ENCODE measurements at regions not wholly inside any gene's neighbourhood (a gene's known extent, or its start where the extent isn't known, plus 50 kb on each side); places are given as distances from the start of the nearest gene placed in this dataset.

DNA sequence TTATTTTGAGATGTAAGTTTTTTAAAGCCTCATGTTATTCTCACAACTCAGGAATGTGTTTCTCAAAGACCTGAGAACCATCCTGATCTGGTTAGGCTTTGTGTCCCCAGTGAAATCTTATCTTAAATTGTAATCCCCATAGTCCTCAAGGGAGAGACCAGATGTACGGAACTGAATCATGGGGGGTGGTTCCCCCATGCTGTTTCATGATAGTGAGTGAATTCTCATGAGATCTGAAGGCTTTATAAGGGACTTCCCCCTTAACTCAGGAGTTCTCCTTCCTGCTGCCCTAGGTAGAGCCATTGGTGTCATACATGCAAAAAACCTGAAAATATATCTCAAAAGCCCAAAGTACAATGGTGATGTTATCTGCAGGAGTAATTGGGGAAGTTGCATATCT, 836.7 kb downstream of the CBLN2 start:
- no peak for DNase-seq

- DNase-seq, result no peak
Observed at GRCh38 chr18:71689416-71690160, 854.6 kb downstream of the CBLN2 start.

GRCh38 chr18:71682591-71682990, 861.6 kb downstream of the CBLN2 start:
- DNase-seq, result no peak

GRCh38 chr18:71678144-71678543, 866.0 kb downstream of the CBLN2 start:
- DNase-seq, result no peak

GRCh38 chr18:71673954-71674353, 870.2 kb downstream of the CBLN2 start:
- DNase-seq, result no peak

GRCh38 chr18:71673498-71673897, 870.6 kb downstream of the CBLN2 start:
- no peak for DNase-seq

- DNase-seq, result no peak
Observed at GRCh38 chr18:71666481-71666880, 877.7 kb downstream of the CBLN2 start.

GRCh38 chr18:71665131-71665530, 879.0 kb downstream of the CBLN2 start:
- DNase-seq, result no peak

DNA sequence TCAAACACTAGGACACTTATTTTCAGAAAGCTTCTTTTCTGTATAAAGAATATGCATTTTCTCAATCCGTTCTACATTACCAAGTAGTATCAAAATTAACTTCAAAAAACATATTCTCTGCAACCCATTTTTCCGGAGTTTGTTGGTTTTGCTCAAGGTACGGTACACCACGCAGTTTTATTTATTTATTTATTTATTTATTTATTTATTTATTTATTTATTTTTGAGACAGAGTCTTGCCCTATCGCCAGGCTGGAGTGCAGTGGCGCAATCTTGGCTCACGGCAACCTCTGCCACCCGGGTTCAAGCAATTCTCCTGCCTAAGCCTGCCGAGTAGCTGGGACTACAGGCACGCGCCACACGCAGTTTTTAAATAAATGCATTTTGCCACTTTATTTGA, 900.3 kb downstream of the CBLN2 start:
- no peak for DNase-seq

- DNase-seq, result no peak
Observed at GRCh38 chr18:71630696-71631095, 913.4 kb downstream of the CBLN2 start.

GRCh38 chr18:71625556-71626090, 918.5 kb downstream of the CBLN2 start:
- DNase-seq, result no peak

GRCh38 chr18:71598374-71598773, 945.8 kb downstream of the CBLN2 start:
- no peak for DNase-seq

DNA sequence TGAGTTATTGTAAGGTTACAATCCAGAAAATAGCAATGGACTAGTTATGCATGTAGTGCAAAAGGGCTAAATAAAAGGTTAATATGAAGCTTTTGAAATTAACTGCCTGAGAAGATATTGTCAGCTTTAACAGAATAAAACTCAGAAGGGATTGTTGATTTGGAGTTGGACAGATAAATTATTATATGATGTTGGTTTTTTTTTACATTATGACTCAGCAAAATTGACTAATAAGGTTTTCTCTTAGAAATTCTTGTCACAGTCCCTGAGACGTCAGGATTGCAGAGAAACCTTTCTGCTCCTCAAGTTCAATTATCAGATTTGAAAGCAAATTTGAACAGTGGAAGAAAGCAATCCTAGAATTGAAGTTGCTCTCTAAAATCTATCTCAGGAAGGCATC, 946.9 kb downstream of the CBLN2 start:
- DNase-seq, result no peak

DNA sequence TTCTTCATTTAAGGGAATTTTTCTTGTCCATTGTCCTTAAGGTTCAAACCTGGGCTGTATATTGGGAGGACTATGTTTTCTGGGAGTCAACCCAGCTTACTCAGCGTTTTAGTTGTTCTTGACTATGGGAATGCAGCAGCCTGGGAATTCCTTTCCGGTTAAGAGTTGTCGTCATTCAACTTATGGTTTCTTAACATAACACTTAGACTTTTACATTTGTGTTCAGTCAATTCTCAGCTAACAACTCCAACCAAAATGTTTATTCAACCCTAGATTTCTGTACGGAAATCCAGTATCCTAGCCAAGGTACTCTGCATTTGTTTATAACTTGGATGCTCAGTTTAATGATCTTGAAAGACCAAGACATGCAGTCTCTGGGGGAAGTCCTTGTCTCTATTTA, 960.9 kb downstream of the CBLN2 start:
- no peak for DNase-seq

- no peak for DNase-seq
Observed at GRCh38 chr18:71554686-71555085, 989.5 kb downstream of the CBLN2 start.

GRCh38 chr18:71541643-71542042, 1002.5 kb downstream of the CBLN2 start:
- DNase-seq, result no peak

DNA sequence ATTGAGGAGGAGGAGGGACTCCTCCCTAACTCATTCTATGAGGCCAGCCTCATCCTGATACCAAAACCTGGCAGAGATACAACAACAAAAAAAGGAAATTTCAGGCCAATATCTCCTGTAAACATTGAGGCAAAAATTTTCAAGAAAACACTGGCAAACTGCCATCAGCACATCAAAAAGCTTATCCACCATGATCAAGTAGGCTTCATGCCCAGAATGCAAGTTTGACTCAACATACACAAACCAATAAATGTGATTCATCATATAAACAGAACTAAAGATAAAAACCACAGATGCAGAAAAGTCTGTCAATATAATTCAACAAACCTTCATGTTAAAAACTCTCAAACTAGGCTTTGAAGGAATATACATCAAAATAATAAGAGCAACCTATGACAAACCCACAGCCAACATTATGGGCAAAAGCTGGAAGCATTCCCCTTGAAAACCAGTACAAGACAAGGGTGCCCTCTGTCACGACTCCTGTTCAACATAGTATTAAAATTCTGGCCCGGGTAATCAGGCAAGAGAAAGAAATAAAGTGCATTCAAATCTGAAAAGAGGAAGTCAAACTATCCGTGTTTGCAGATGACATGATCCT, 1014.3 kb downstream of the CBLN2 start:
- DNase-seq, result no peak

DNA sequence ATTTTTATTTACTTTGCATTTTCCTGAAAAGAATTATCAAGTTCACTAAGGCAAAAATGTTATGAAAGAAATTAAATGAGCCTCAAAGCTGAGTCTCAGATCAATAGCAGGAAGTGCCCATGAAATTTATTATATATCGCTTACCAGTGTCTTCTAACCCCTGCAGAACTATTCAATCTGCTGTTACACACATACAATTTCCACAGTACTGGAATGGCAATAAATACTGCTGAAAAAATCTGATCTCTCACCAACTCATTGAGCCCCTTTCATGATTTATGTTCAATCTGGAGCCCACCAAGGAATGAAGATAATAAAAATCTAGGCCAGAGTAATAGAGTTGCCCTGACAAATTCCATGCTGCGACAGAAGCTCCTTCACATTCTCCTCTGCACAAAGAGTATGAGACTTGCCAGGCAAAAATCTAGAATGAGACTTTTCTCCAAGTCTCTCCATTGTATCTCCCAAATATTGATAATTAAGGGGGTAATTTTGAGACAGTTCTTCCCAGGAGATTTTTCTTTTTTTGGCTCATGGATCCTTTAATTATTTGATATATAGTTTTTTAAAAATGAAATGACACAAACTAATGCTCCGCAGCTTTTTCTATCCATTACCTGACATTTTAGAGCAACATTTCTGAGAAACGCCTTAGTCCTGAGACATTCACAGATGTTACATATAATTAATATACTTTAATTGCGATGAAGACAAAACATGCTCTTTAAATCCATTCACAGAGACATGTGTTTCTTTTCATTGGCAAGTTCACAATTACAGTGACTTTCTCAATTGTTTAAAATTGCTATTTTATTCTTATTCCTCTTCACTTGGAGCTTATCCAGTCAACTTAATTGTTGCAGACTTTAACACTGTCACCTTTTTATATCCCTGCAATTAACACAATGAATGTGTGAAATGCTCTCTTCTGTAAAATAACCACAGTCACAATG, 1020.4 kb downstream of the CBLN2 start:
- no peak for DNase-seq

GRCh38 chr18:71505526-71505925, 1038.6 kb downstream of the CBLN2 start:
- DNase-seq, result no peak

GRCh38 chr18:71503222-71503621, 1040.9 kb downstream of the CBLN2 start:
- DNase-seq, result no peak

- DNase-seq, result no peak
Observed at GRCh38 chr18:71485611-71486010, 1058.5 kb downstream of the CBLN2 start.

DNA sequence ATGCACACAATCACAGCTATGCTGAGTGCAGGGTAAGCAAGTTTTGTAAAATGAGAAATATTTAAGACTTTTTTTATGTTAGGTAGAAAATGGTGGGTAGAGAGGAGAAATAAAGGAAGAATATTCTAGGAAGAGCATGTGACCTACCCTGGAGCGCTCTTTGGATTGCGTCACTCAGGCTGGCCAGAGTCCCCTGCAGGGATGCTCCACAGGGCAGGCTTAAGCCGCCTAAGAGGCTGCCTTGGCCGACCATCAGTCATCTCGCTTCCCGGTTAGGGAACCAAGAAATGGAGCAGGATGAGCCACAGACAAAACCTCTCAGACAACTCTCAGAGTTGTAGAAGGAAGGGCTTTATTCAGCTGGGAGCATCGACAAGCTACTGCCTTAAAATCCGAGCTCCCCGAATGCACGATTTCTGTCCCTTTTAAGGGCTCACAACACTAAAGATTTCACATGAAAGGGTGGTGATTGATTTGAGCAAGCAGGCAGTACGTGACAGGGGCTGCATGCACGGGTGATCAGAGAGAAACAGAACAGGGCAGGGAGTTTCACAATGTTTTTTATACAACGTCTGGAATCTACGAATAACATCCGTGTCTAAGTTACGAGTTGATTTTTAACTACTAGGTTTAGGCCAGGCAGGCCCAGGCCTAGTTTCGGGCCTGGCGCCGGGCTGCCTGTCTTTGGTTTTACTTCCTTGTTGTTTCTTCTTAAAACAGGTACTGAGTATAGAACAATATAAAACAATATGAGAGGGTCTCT, 1072.0 kb downstream of the CBLN2 start:
- no peak for DNase-seq

- no peak for DNase-seq
Observed at GRCh38 chr18:71456206-71456605, 1087.9 kb downstream of the CBLN2 start.
